Liver (tissue), 3 donors: ENCODE measurements at regions not wholly inside any gene's neighbourhood (a gene's known extent, or its start where the extent isn't known, plus 50 kb on each side); places are given as distances from the start of the nearest gene placed in this dataset.

Experiments used
- ATF3 ChIP-seq: IDR thresholded peaks from 2 replicates; pipeline ENCODE4 v1.6.1; 2016; ENCODE audit warnings: antibody characterized with exemption
- CTCF ChIP-seq: fragments of 150-350 bp; IDR thresholded peaks from 2 replicates; pipeline ENCODE4 v1.5.1; 2017; ENCODE audit warnings: improper control_type of control experiment, low read depth, low read length; ENCODE audit not compliant: missing input control
- EGR1 ChIP-seq, 2 donors: IDR thresholded peaks; 2 replicates each; pipeline ENCODE4 v1.6.1; 2016 to 2018; ENCODE audit warnings: antibody characterized with exemption in 2 of 2, low read depth in 2 of 2
- JUND ChIP-seq, 2 donors: IDR thresholded peaks; 2 replicates each; pipeline ENCODE4 v1.6.1; 2016; ENCODE audit warnings: antibody characterized with exemption in 2 of 2
- MAX ChIP-seq: IDR thresholded peaks from 2 replicates; pipeline ENCODE4 v1.6.1; 2016; ENCODE audit warnings: antibody characterized with exemption
- REST ChIP-seq: IDR thresholded peaks from 2 replicates; pipeline ENCODE4 v1.6.1; 2016; ENCODE audit warnings: antibody characterized with exemption, mild to moderate bottlenecking
- RXRA ChIP-seq, 2 donors: IDR thresholded peaks; 2 replicates each; pipeline ENCODE4 v1.6.1; 2017 to 2018; ENCODE audit warnings: antibody characterized with exemption in 2 of 2, mild to moderate bottlenecking in 1 of 2
- SP1 ChIP-seq: IDR thresholded peaks from 2 replicates; pipeline ENCODE4 v1.6.1; 2018; ENCODE audit warnings: antibody characterized with exemption, mild to moderate bottlenecking
- TAF1 ChIP-seq: conservative IDR thresholded peaks from 2 replicates; pipeline ENCODE4 v1.6.1; 2016; ENCODE audit warnings: antibody characterized with exemption, mild to moderate bottlenecking
- ZBTB33 ChIP-seq: IDR thresholded peaks from 2 replicates; pipeline ENCODE4 v1.6.1; 2016; ENCODE audit warnings: antibody characterized with exemption
- donor health status: healthy.
- donor health status: healthy.

- no peak for TF ChIP-seq CTCF
- TF ChIP-seq MAX: no peak
- TF ChIP-seq ZBTB33: no peak
- no peak for TF ChIP-seq TAF1
- no peak for TF ChIP-seq RXRA (IDR thresholded peaks at IDR 0.05)
- TF ChIP-seq SP1: no peak
- no peak for TF ChIP-seq REST
- no peak for TF ChIP-seq JUND (IDR thresholded peaks at IDR 0.05)
- TF ChIP-seq ATF3: no peak
- TF ChIP-seq EGR1 (IDR thresholded peaks at IDR 0.05; ENCODE audit: low read depth in 2 of 2): no peak
Measured at GRCh38 chr15:70185251-70185711, 87.6 kb upstream of the TLE3 start.
